Suprapubic skin (tissue), 4 donors: ENCODE measurements at regions not wholly inside any gene's neighbourhood (a gene's known extent, or its start where the extent isn't known, plus 50 kb on each side); places are given as distances from the start of the nearest gene placed in this dataset.

Experiments
- DNase-seq, 2 donors: peaks; one replicate each; pipeline ENCODE4 v3.0.0-alpha.2; 2019; ENCODE audit warnings: low spot score in 2 of 2
- H3K27ac ChIP-seq: fragments of 200-600 bp; sonication (generic); one replicate; pipeline ENCODE4 v1.5.1; 2019
- H3K27me3 ChIP-seq: fragments of 200-600 bp; sonication (generic); one replicate; pipeline ENCODE4 v1.5.1; 2019
- H3K36me3 ChIP-seq: fragments of 200-600 bp; sonication (generic); one replicate; pipeline ENCODE4 v1.5.1; 2019
- H3K4me1 ChIP-seq: fragments of 200-600 bp; sonication (generic); one replicate; pipeline ENCODE4 v1.5.1; 2019
- H3K4me3 ChIP-seq: fragments of 200-600 bp; sonication (generic); one replicate; pipeline ENCODE4 v1.5.1; 2019; ENCODE audit warnings: mild to moderate bottlenecking
- H3K9me3 ChIP-seq: fragments of 200-600 bp; sonication (generic); one replicate; pipeline ENCODE4 v1.5.1; 2019
- EP300 ChIP-seq: sonication (generic); formaldehyde crosslinking; IDR thresholded peaks from one replicate; pipeline ENCODE4 v1.6.1; 2017; ENCODE audit warnings: antibody characterized with exemption
- POLR2A ChIP-seq, 2 donors: fragments of 450-650 bp; IDR thresholded peaks; one replicate each; pipeline ENCODE4 v1.6.1; 2017; ENCODE audit warnings: antibody characterized with exemption in 2 of 2, mild to moderate bottlenecking in 2 of 2, moderate library complexity in 2 of 2
- POLR2AphosphoS5 ChIP-seq, 3 donors: sonication (generic); formaldehyde crosslinking; IDR thresholded peaks; one replicate each; pipeline ENCODE4 v1.6.1; 2017; ENCODE audit warnings: antibody characterized with exemption in 3 of 3
- WGBS: methylation state at CpG from one replicate; pipeline ENCODE4 v1.1.5; 2018; 5-methylcytosine and 5-hydroxymethylcytosine counted together
- TF ChIP-seq, protein P1 (sequence below), 2 donors: fragments of 200-600 bp in 1 of 2; fragments of 450-650 bp in 1 of 2; sonication (generic) in 1 of 2; IDR thresholded peaks; one replicate each; pipeline ENCODE4 v1.5.1; 2016 to 2019; ENCODE audit warnings: antibody characterized with exemption in 2 of 2, mild to moderate bottlenecking in 1 of 2, moderate library complexity in 1 of 2

- no peaks in the 10 kb centered on the region for H3K27me3 ChIP-seq
- no peak for DNase-seq
- no peaks in the 10 kb centered on the region for H3K4me1 ChIP-seq
- no peaks in the 10 kb centered on the region for H3K36me3 ChIP-seq
- H3K4me3 ChIP-seq = no peak overlapping the region
- no peak overlapping the region for H3K27ac ChIP-seq
- whole genome bisulfite sequencing = 62% methylated on average over 3 of the region's 3 CpGs
- TF ChIP-seq POLR2AphosphoS5 (IDR thresholded peaks at IDR 0.05) (no peak), POLR2A (IDR thresholded peaks at IDR 0.05) (no peak), EP300 (no peak)
- TF ChIP-seq, protein P1, sequence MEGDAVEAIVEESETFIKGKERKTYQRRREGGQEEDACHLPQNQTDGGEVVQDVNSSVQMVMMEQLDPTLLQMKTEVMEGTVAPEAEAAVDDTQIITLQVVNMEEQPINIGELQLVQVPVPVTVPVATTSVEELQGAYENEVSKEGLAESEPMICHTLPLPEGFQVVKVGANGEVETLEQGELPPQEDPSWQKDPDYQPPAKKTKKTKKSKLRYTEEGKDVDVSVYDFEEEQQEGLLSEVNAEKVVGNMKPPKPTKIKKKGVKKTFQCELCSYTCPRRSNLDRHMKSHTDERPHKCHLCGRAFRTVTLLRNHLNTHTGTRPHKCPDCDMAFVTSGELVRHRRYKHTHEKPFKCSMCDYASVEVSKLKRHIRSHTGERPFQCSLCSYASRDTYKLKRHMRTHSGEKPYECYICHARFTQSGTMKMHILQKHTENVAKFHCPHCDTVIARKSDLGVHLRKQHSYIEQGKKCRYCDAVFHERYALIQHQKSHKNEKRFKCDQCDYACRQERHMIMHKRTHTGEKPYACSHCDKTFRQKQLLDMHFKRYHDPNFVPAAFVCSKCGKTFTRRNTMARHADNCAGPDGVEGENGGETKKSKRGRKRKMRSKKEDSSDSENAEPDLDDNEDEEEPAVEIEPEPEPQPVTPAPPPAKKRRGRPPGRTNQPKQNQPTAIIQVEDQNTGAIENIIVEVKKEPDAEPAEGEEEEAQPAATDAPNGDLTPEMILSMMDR (IDR thresholded peaks at IDR 0.05) = no peak
- H3K9me3 ChIP-seq = no peaks in the 10 kb centered on the region
These were observed 393.9 kb upstream of the MCTP2 start for GRCh38 chr15:93837450-93837849.

- no peaks in the 10 kb centered on the region for H3K9me3 ChIP-seq
- H3K4me3 ChIP-seq = no peak overlapping the region
- WGBS = 79% methylated on average over 2 of the region's 2 CpGs
- no peak for TF ChIP-seq EP300
- no peak for TF ChIP-seq POLR2A (IDR thresholded peaks at IDR 0.05)
- TF ChIP-seq, protein P1 (IDR thresholded peaks at IDR 0.05) = no peak
- TF ChIP-seq POLR2AphosphoS5 (IDR thresholded peaks at IDR 0.05) = no peak
- H3K27me3 ChIP-seq = no peaks in the 10 kb centered on the region
- H3K36me3 ChIP-seq = no peaks in the 10 kb centered on the region
- DNase-seq = no peak
- no peak overlapping the region for H3K27ac ChIP-seq
- H3K4me1 ChIP-seq = peaks cover 18% of the 10 kb centered on the region
These were observed 396.0 kb upstream of the MCTP2 start for GRCh38 chr15:93835344-93835743.

DNA sequence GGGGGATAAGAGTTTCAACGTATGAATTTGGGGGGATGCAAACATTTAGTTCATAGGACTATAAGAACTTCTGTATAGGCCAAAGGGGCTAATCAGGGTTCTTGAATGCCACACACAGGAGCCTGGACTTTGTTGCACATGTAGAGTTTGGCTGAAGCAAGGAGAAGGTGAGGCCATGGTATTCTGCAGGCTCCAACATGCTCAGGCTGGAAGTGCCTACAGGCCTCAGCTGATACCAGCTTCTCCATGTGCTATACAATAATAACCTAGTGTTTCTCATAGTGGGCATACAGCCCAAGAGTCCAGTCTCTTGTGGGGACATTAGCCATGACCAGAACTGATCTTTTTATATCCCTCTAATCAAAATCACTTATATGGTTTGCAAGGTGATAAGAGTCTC, 399.7 kb upstream of the MCTP2 start:
- Histone ChIP-seq H3K4me3 (no peak overlapping the region), H3K27me3 (no peaks in the 10 kb centered on the region), H3K36me3 (no peaks in the 10 kb centered on the region), H3K9me3 (no peaks in the 10 kb centered on the region), H3K27ac (no peak overlapping the region), H3K4me1 (peaks cover 54% of the 10 kb centered on the region)
- no peak for DNase-seq
- no peak for TF ChIP-seq EP300
- TF ChIP-seq POLR2AphosphoS5 (IDR thresholded peaks at IDR 0.05) = no peak
- TF ChIP-seq, protein P1 (IDR thresholded peaks at IDR 0.05) = no peak
- TF ChIP-seq POLR2A (IDR thresholded peaks at IDR 0.05) = no peak
- 100% methylated on average over 1 of the region's 1 CpG for WGBS

GRCh38 chr15:93830221-93831080, 400.9 kb upstream of the MCTP2 start:
- WGBS = 71% methylated on average over 2 of the region's 2 CpGs
- no peaks in the 10 kb centered on the region for H3K27me3 ChIP-seq
- H3K4me1 ChIP-seq = peaks cover 61% of the 10 kb centered on the region
- H3K4me3 ChIP-seq = no peak overlapping the region
- H3K27ac ChIP-seq = peak overlapping the region; percentile 42
- DNase-seq = no peak
- no peaks in the 10 kb centered on the region for H3K9me3 ChIP-seq
- TF ChIP-seq EP300 (no peak), POLR2A (IDR thresholded peaks at IDR 0.05) (no peak), POLR2AphosphoS5 (IDR thresholded peaks at IDR 0.05) (no peak)
- TF ChIP-seq, protein P1 (IDR thresholded peaks at IDR 0.05) = no peak
- H3K36me3 ChIP-seq = no peaks in the 10 kb centered on the region

DNA sequence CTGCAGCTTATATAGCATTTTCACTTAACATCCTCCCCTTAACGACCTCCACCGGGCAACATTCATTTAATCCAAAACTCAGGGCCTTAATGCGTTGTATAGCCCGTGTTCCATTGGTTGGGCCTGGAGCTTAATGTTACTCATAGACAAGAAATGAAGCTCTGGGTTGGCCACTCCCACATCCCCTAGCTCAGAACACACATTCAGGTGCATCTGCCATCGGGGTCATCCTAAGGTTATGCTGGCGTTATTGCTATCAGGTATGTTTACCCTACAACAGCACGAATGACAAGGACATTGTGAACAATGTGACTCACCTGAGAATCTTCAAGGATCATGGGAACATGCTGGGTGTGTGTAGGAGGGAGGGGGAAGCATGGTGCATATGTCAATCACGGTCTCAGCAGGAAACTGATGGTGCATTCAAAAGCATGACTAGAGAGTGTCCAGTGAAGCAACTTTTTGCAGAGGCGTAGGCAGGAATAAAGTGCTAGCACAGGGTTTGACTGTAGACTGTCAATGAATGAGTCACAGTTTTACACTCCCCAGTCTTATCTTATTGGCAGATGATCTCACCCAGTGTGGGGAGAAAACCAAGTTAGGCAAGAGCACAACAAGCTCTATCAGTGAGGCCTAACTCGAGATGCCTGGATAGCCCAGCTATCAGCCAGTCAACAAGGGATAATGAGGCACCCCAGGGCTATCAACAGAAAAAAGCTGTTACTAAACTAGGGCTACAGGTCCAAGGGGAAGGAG, 402.1 kb upstream of the MCTP2 start:
- Histone ChIP-seq H3K36me3 (no peaks in the 10 kb centered on the region), H3K27me3 (no peaks in the 10 kb centered on the region), H3K4me3 (no peak overlapping the region), H3K9me3 (no peaks in the 10 kb centered on the region), H3K27ac (peak overlapping the region; percentile 42), H3K4me1 (peaks cover 61% of the 10 kb centered on the region)
- 66% methylated on average over 10 of the region's 10 CpGs for WGBS
- DNase-seq = no peak
- TF ChIP-seq POLR2AphosphoS5 (IDR thresholded peaks at IDR 0.05) (peak in 2 of 3 donors; percentile 13 to 63), EP300 (no peak)
- TF ChIP-seq, protein P1 (IDR thresholded peaks at IDR 0.05) = no peak
